Nephron progenitor cell (in vitro differentiated cells): ENCODE measurements at regions not wholly inside any gene's neighbourhood (a gene's known extent, or its start where the extent isn't known, plus 50 kb on each side); places are given as distances from the start of the nearest gene placed in this dataset.

Experiments
- DNase-seq: peaks from one replicate; pipeline ENCODE4 v3.0.0; 2021
- H3K27ac Mint-ChIP-seq: 2 replicates; pipeline ENCODE4 v1.8.0; 2021; ENCODE audit warnings: mild to moderate bottlenecking, moderate library complexity, mixed read lengths
- H3K27me3 Mint-ChIP-seq: 2 replicates; pipeline ENCODE4 v1.8.0; 2021; ENCODE audit warnings: mild to moderate bottlenecking, low read depth, mixed read lengths; ENCODE audit not compliant: poor library complexity
- H3K36me3 Mint-ChIP-seq: 2 replicates; pipeline ENCODE4 v1.8.0; 2021; ENCODE audit warnings: low read depth, mixed read lengths
- H3K4me1 Mint-ChIP-seq: 2 replicates; pipeline ENCODE4 v1.8.0; 2021; ENCODE audit warnings: mixed read lengths
- H3K4me3 Mint-ChIP-seq: 2 replicates; pipeline ENCODE4 v1.8.0; 2021; ENCODE audit warnings: mild to moderate bottlenecking, moderate library complexity, mixed read lengths
- H3K9me3 Mint-ChIP-seq: 2 replicates; pipeline ENCODE4 v1.8.0; 2021; ENCODE audit warnings: mild to moderate bottlenecking, moderate library complexity, mixed read lengths
- TF ChIP-seq, protein P1 (sequence below): fragments of 200-600 bp; sonication (generic); IDR thresholded peaks from 2 replicates; pipeline ENCODE4 v1.5.0; 2021; ENCODE audit warnings: antibody characterized with exemption

- Mint-ChIP-seq H3K4me1 (no peaks in the 10 kb centered on the region), H3K27me3 (no peaks in the 10 kb centered on the region), H3K27ac (no peak overlapping the region), H3K9me3 (no peaks in the 10 kb centered on the region), H3K36me3 (no peaks in the 10 kb centered on the region), H3K4me3 (no peak overlapping the region)
- TF ChIP-seq, protein P1, sequence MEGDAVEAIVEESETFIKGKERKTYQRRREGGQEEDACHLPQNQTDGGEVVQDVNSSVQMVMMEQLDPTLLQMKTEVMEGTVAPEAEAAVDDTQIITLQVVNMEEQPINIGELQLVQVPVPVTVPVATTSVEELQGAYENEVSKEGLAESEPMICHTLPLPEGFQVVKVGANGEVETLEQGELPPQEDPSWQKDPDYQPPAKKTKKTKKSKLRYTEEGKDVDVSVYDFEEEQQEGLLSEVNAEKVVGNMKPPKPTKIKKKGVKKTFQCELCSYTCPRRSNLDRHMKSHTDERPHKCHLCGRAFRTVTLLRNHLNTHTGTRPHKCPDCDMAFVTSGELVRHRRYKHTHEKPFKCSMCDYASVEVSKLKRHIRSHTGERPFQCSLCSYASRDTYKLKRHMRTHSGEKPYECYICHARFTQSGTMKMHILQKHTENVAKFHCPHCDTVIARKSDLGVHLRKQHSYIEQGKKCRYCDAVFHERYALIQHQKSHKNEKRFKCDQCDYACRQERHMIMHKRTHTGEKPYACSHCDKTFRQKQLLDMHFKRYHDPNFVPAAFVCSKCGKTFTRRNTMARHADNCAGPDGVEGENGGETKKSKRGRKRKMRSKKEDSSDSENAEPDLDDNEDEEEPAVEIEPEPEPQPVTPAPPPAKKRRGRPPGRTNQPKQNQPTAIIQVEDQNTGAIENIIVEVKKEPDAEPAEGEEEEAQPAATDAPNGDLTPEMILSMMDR, result no peak
- no peak for DNase-seq
Observed at GRCh38 chr18:55119434-55119833, 160.2 kb upstream of the CCDC68 start.

DNA sequence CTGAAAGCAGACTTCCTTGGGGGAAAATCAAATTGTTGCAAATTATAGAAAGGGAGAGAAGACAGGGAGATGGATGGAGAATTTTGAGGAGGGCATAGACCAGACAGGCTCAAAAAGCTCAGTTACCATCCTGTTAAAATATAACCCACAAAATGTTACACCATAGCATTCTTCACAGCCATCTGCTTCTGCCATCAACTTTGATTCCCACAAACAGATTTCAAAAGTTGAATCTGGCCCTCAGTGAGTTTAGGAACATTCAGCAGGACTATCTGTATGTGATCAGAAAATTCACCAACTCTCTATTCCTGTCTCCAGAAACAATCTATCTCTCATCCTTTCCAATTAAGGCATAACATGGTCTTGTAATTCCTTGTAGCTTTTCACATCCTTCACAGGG lies 159.8 kb upstream of the CCDC68 start:
- TF ChIP-seq, protein P1, result no peak
- Mint-ChIP-seq H3K27me3 (no peaks in the 10 kb centered on the region), H3K27ac (no peak overlapping the region), H3K4me1 (no peaks in the 10 kb centered on the region), H3K9me3 (no peaks in the 10 kb centered on the region), H3K4me3 (no peak overlapping the region), H3K36me3 (no peaks in the 10 kb centered on the region)
- no peak for DNase-seq

- Mint-ChIP-seq H3K4me1 (no peaks in the 10 kb centered on the region), H3K27ac (no peak overlapping the region), H3K9me3 (no peaks in the 10 kb centered on the region), H3K36me3 (no peaks in the 10 kb centered on the region), H3K27me3 (no peaks in the 10 kb centered on the region), H3K4me3 (no peak overlapping the region)
- TF ChIP-seq, protein P1, result no peak
- no peak for DNase-seq
Observed at GRCh38 chr18:55116863-55117262, 157.6 kb upstream of the CCDC68 start.

- Mint-ChIP-seq H3K36me3 (no peaks in the 10 kb centered on the region), H3K27ac (no peak overlapping the region), H3K4me1 (peaks cover under 1% of the 10 kb centered on the region), H3K4me3 (no peak overlapping the region), H3K27me3 (no peaks in the 10 kb centered on the region), H3K9me3 (no peaks in the 10 kb centered on the region)
- no peak for DNase-seq
- TF ChIP-seq, protein P1, result no peak
Observed at GRCh38 chr18:55115606-55116005, 156.3 kb upstream of the CCDC68 start.

DNA sequence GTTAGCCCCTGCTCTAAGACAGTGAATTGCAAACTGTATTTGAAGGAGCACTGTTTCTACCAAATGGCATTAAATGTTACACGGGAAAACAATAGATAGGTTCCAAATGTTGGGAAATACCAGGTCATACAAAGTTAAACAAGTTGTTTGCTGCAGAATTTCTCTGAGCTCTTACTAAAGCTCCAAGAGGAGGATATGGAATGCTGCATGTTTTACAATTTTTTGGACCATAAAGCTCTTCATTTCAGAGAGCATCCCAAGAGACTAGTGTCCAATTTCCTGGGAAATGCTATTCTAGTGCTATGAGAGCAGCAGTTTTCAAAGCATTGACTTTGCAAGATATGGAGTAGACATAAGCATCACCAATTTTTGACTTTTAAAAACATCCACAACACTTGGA lies 155.6 kb upstream of the CCDC68 start:
- H3K36me3 Mint-ChIP-seq, result no peaks in the 10 kb centered on the region
- no peaks in the 10 kb centered on the region for H3K9me3 Mint-ChIP-seq
- H3K4me1 Mint-ChIP-seq, result peaks cover 5% of the 10 kb centered on the region
- TF ChIP-seq, protein P1, result no peak
- no peak overlapping the region for H3K4me3 Mint-ChIP-seq
- H3K27me3 Mint-ChIP-seq, result no peaks in the 10 kb centered on the region
- no peak for DNase-seq
- H3K27ac Mint-ChIP-seq, result no peak overlapping the region

GRCh38 chr18:55113800-55114199 lies 154.5 kb upstream of the CCDC68 start:
- Mint-ChIP-seq H3K4me1 (peaks cover 5% of the 10 kb centered on the region), H3K27me3 (peaks cover under 1% of the 10 kb centered on the region), H3K27ac (no peak overlapping the region), H3K9me3 (no peaks in the 10 kb centered on the region), H3K4me3 (no peak overlapping the region), H3K36me3 (no peaks in the 10 kb centered on the region)
- no peak for DNase-seq
- TF ChIP-seq, protein P1, result no peak
